Upper lobe of left lung (tissue), 4 donors: ENCODE measurements at regions not wholly inside any gene's neighbourhood (a gene's known extent, or its start where the extent isn't known, plus 50 kb on each side); places are given as distances from the start of the nearest gene placed in this dataset.

Experiments
- CTCF ChIP-seq, 6 experiments: fragments of 450-650 bp in 4 of 6; fragments of 200-600 bp in 2 of 6; sonication (generic) in 2 of 6; IDR thresholded peaks; one replicate each; pipeline ENCODE4 v1.5.1; 2016 to 2019; ENCODE audit warnings: antibody characterized with exemption in 6 of 6
- EP300 ChIP-seq, 4 donors: sonication (generic); formaldehyde crosslinking; IDR thresholded peaks; one replicate each; pipeline ENCODE4 v1.5.1; 2017; ENCODE audit warnings: antibody characterized with exemption in 4 of 4, control low read depth in 2 of 4
- POLR2A ChIP-seq, 4 donors: fragments of 450-650 bp; IDR thresholded peaks; one replicate each; pipeline ENCODE4 v1.5.1; 2016 to 2017; ENCODE audit warnings: antibody characterized with exemption in 4 of 4, mild to moderate bottlenecking in 2 of 4
- POLR2AphosphoS5 ChIP-seq, 2 donors: sonication (generic); formaldehyde crosslinking; IDR thresholded peaks; one replicate each; pipeline ENCODE4 v1.5.1; 2017; ENCODE audit warnings: antibody characterized with exemption in 2 of 2

- TF ChIP-seq CTCF (IDR thresholded peaks at IDR 0.05) (no peak), POLR2A (IDR thresholded peaks at IDR 0.05) (no peak), EP300 (IDR thresholded peaks at IDR 0.05) (no peak), POLR2AphosphoS5 (IDR thresholded peaks at IDR 0.05) (no peak)
Observed at GRCh38 chr13:74973935-74974879, 507.8 kb downstream of the TBC1D4 start.
